Colonic mucosa (tissue), 4 donors: ENCODE measurements at regions not wholly inside any gene's neighbourhood (a gene's known extent, or its start where the extent isn't known, plus 50 kb on each side); places are given as distances from the start of the nearest gene placed in this dataset.

Source experiments
- DNase-seq: peaks from one replicate; pipeline ENCODE4 v3.0.0-alpha.2; 2020
- H3K27ac ChIP-seq: fragments of 200-600 bp; one replicate; pipeline ENCODE4 v1.8.0; 2021
- H3K27me3 ChIP-seq: fragments of 200-600 bp; one replicate; pipeline ENCODE4 v1.8.0; 2021
- H3K36me3 ChIP-seq: fragments of 200-600 bp; one replicate; pipeline ENCODE4 v1.8.0; 2021
- H3K4me1 ChIP-seq: fragments of 200-600 bp; one replicate; pipeline ENCODE4 v1.8.0; 2021; ENCODE audit warnings: mild to moderate bottlenecking
- H3K4me3 ChIP-seq: fragments of 200-600 bp; one replicate; pipeline ENCODE4 v1.8.0; 2021
- H3K9ac ChIP-seq, 2 donors: one replicate each; pipeline ENCODE4 v1.7.0; 2013; ENCODE audit warnings: control low read depth in 2 of 2, low read depth in 2 of 2, low read length in 2 of 2
- H3K9me3 ChIP-seq: fragments of 200-600 bp; one replicate; pipeline ENCODE4 v1.8.0; 2021
- intact Hi-C: fragments of 100-400 bp; cut with DNase I; formaldehyde crosslinking; loops from one replicate; pipeline ENCODE4 v1.14.1; 2022
- TF ChIP-seq, protein P1 (sequence below): fragments of 200-600 bp; IDR thresholded peaks from one replicate; pipeline ENCODE4 v1.8.0; 2022; ENCODE audit warnings: antibody characterized with exemption, mild to moderate bottlenecking
- donor health status: healthy.
- donor health status: DM: no; HTN: no; CAD: no.
- donor health status: DM: no; HTN: no; CAD: no.

GRCh38 chr17:74059479-74060240, 143.8 kb upstream of the RPL38 start:
- no peaks in the 10 kb centered on the region for H3K36me3 ChIP-seq
- no peak for DNase-seq
- H3K27me3 ChIP-seq = peaks cover 3% of the 10 kb centered on the region
- intact Hi-C loops = no loop called here
- no peak overlapping the region for H3K27ac ChIP-seq
- H3K9me3 ChIP-seq = no peaks in the 10 kb centered on the region
- H3K9ac ChIP-seq = no peak overlapping the region
- H3K4me3 ChIP-seq = no peak overlapping the region
- H3K4me1 ChIP-seq = no peaks in the 10 kb centered on the region
- TF ChIP-seq, protein P1, sequence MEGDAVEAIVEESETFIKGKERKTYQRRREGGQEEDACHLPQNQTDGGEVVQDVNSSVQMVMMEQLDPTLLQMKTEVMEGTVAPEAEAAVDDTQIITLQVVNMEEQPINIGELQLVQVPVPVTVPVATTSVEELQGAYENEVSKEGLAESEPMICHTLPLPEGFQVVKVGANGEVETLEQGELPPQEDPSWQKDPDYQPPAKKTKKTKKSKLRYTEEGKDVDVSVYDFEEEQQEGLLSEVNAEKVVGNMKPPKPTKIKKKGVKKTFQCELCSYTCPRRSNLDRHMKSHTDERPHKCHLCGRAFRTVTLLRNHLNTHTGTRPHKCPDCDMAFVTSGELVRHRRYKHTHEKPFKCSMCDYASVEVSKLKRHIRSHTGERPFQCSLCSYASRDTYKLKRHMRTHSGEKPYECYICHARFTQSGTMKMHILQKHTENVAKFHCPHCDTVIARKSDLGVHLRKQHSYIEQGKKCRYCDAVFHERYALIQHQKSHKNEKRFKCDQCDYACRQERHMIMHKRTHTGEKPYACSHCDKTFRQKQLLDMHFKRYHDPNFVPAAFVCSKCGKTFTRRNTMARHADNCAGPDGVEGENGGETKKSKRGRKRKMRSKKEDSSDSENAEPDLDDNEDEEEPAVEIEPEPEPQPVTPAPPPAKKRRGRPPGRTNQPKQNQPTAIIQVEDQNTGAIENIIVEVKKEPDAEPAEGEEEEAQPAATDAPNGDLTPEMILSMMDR = no peak

GRCh38 chr17:74061758-74062157, 141.7 kb upstream of the RPL38 start:
- DNase-seq = no peak
- TF ChIP-seq, protein P1 = no peak
- Histone ChIP-seq H3K4me3 (no peak overlapping the region), H3K9me3 (no peaks in the 10 kb centered on the region), H3K27ac (no peak overlapping the region), H3K4me1 (no peaks in the 10 kb centered on the region), H3K27me3 (peaks cover 3% of the 10 kb centered on the region), H3K36me3 (no peaks in the 10 kb centered on the region), H3K9ac (no peak overlapping the region)
- intact Hi-C loops = no loop called here

- Histone ChIP-seq H3K9me3 (no peaks in the 10 kb centered on the region), H3K4me1 (no peaks in the 10 kb centered on the region), H3K9ac (no peak overlapping the region), H3K27ac (no peak overlapping the region), H3K4me3 (no peak overlapping the region), H3K36me3 (no peaks in the 10 kb centered on the region), H3K27me3 (peaks cover 3% of the 10 kb centered on the region)
- TF ChIP-seq, protein P1 = no peak
- intact Hi-C loops = no loop called here
- no peak for DNase-seq
Measured at GRCh38 chr17:74062234-74062633, 141.2 kb upstream of the RPL38 start.

DNA sequence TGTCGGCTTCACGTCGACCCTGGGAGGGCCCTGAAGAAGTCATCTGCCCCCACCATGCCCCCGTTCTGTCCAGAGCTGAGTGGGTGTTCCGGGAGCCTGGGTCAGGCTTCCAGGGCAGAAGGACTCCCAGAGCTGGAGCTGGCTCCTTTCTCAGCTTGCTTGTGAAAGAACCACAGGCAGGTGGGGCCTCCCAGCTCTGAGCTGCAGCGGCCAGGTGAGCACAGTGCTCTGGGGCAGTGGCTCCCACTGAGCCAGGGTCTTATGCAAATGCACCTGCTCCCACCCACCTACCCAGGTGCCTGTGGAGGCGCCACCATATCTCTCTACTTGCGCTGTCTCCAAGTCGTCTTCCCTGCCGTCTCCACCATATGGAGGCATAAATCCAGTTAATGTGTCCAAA, 140.0 kb upstream of the RPL38 start:
- TF ChIP-seq, protein P1 = no peak
- DNase-seq = no peak
- H3K36me3 ChIP-seq = no peaks in the 10 kb centered on the region
- intact Hi-C loops = no loop called here
- H3K9ac ChIP-seq = no peak overlapping the region
- H3K9me3 ChIP-seq = no peaks in the 10 kb centered on the region
- no peaks in the 10 kb centered on the region for H3K4me1 ChIP-seq
- peaks cover 3% of the 10 kb centered on the region for H3K27me3 ChIP-seq
- no peak overlapping the region for H3K27ac ChIP-seq
- H3K4me3 ChIP-seq = no peak overlapping the region

DNA sequence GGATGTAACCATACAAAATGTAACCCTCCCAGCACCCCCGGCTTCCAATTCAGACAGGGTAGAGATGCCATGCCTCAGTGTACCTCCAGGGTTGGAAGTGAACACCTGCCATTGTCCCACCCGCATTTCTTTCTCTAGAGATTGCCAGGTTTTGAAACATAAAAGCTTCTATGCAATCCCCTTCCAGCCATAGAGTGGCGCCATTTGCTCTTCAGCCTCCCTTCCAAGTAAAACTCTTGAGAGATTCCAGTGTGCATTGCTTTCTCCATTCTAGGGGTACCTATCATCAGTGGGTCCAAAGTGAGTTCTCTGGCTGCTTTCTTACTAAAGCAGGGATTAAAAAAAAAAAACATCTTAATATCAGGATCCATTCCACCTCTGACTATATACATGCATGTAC, 133.1 kb upstream of the RPL38 start:
- intact Hi-C loops = no loop called here
- Histone ChIP-seq H3K9me3 (no peaks in the 10 kb centered on the region), H3K27me3 (no peaks in the 10 kb centered on the region), H3K4me3 (no peak overlapping the region), H3K36me3 (no peaks in the 10 kb centered on the region), H3K9ac (no peak overlapping the region), H3K4me1 (no peaks in the 10 kb centered on the region), H3K27ac (no peak overlapping the region)
- TF ChIP-seq, protein P1 = no peak
- DNase-seq = no peak
